Ramos (cell line): ENCODE measurements at regions not wholly inside any gene's neighbourhood (a gene's known extent, or its start where the extent isn't known, plus 50 kb on each side); places are given as distances from the start of the nearest gene placed in this dataset.
"Not testable (repeated sequence)": the region's sequence is repeated elsewhere in the genome, so short reads cannot be mapped to it uniquely, and the experiment has no call there.

Source experiments
- in situ Hi-C: fragments of 300-500 bp; cut with MboI; formaldehyde crosslinking; loops from one replicate; pipeline ENCODE4 v1.14.3; 2022; ENCODE audit warnings: low sequenced_read_pairs; ENCODE audit not compliant: unreplicated experiment

GRCh38 chr7:11988186-11988585 is 156.2 kb upstream of the THSD7A start:
- in situ Hi-C loops: no loop called here

- in situ Hi-C loops: no loop called here
These were observed 170.4 kb upstream of the THSD7A start for GRCh38 chr7:12002428-12002827.

- in situ Hi-C loops: no loop called here
These were observed 172.6 kb upstream of the THSD7A start for GRCh38 chr7:12004581-12004980.

GRCh38 chr7:12007576-12007975 is 175.6 kb upstream of the THSD7A start:
- in situ Hi-C loops: no loop called here

- in situ Hi-C loops: no loop called here
These were observed 182.0 kb upstream of the THSD7A start for GRCh38 chr7:12013983-12014382.

GRCh38 chr7:12016439-12016838 is 184.4 kb upstream of the THSD7A start:
- in situ Hi-C loops: no loop called here

- in situ Hi-C loops: no loop called here
These were observed 185.0 kb upstream of the THSD7A start for GRCh38 chr7:12017046-12017445.

GRCh38 chr7:12022011-12022410 is 189.1 kb upstream of the TMEM106B start:
- in situ Hi-C loops: not testable (repeated sequence)

- in situ Hi-C loops: no loop called here
These were observed 185.8 kb upstream of the TMEM106B start for GRCh38 chr7:12025246-12025645.

- in situ Hi-C loops: no loop called here
These were observed 182.6 kb upstream of the TMEM106B start for GRCh38 chr7:12028508-12028907.

- in situ Hi-C loops: no loop called here
These were observed 181.0 kb upstream of the TMEM106B start for GRCh38 chr7:12030116-12030515.

- in situ Hi-C loops: no loop called here
These were observed 179.9 kb upstream of the TMEM106B start for GRCh38 chr7:12031186-12031585.

- in situ Hi-C loops: no loop called here
These were observed 179.5 kb upstream of the TMEM106B start for GRCh38 chr7:12031638-12032037.

GRCh38 chr7:12032146-12032545 is 178.9 kb upstream of the TMEM106B start:
- in situ Hi-C loops: no loop called here

- in situ Hi-C loops: not testable (repeated sequence)
These were observed 167.6 kb upstream of the TMEM106B start for GRCh38 chr7:12043457-12043856.

- in situ Hi-C loops: loop anchor here (25.0 kb wide), 2 partner anchors 260 to 435 kb away; no protein-coding TSS in a partner anchor
These were observed 158.9 kb upstream of the TMEM106B start for GRCh38 chr7:12052211-12052610.

GRCh38 chr7:12053561-12053960 is 157.5 kb upstream of the TMEM106B start:
- in situ Hi-C loops: loop anchor here (25.0 kb wide), 2 partner anchors 259 to 434 kb away; no protein-coding TSS in a partner anchor

- in situ Hi-C loops: loop anchor here (25.0 kb wide), 2 partner anchors 257 to 432 kb away; no protein-coding TSS in a partner anchor
These were observed 156.3 kb upstream of the TMEM106B start for GRCh38 chr7:12054830-12055229.

- in situ Hi-C loops: loop anchor here (25.0 kb wide), 2 partner anchors 256 to 431 kb away; no protein-coding TSS in a partner anchor
These were observed 154.7 kb upstream of the TMEM106B start for GRCh38 chr7:12056381-12056780.

GRCh38 chr7:12056977-12057376 is 154.1 kb upstream of the TMEM106B start:
- in situ Hi-C loops: loop anchor here (25.0 kb wide), 2 partner anchors 255 to 430 kb away; no protein-coding TSS in a partner anchor

GRCh38 chr7:12062062-12062461 is 149.0 kb upstream of the TMEM106B start:
- in situ Hi-C loops: loop anchor here (25.0 kb wide), 2 partner anchors 250 to 425 kb away; no protein-coding TSS in a partner anchor

- in situ Hi-C loops: loop anchor here (25.0 kb wide), 2 partner anchors 248 to 423 kb away; no protein-coding TSS in a partner anchor
These were observed 146.4 kb upstream of the TMEM106B start for GRCh38 chr7:12064586-12065127.
